ENCODE measurements at regions not wholly inside any gene's neighbourhood (a gene's known extent, or its start where the extent isn't known, plus 50 kb on each side); places are given as distances from the start of the nearest gene placed in this dataset.

GRCh38 chr2:18836436-18836835, 247.1 kb upstream of the NT5C1B start:
- DNase-seq (no peak), ATAC-seq (ENCODE audit: poor library complexity) (no peak)
- intact Hi-C loops (cut with DNase I): no loop called here

- DNase-seq: no peak
- intact Hi-C loops (cut with DNase I): no loop called here
- ATAC-seq (ENCODE audit: poor library complexity): no peak
These were observed 246.4 kb upstream of the NT5C1B start for GRCh38 chr2:18835787-18836186.

- ATAC-seq (ENCODE audit: poor library complexity): peak; percentile 61
- intact Hi-C loops (cut with DNase I): no loop called here
These were observed 245.0 kb upstream of the NT5C1B start for GRCh38 chr2:18834341-18834740.

GRCh38 chr2:18833941-18834340, 244.6 kb upstream of the NT5C1B start:
- ATAC-seq (ENCODE audit: poor library complexity): no peak
- DNase-seq: no peak
- intact Hi-C loops (cut with DNase I): no loop called here

More at GRCh38 chr2:18834341-18834740, 245.0 kb upstream of the NT5C1B start:
- no peak for DNase-seq

DNA sequence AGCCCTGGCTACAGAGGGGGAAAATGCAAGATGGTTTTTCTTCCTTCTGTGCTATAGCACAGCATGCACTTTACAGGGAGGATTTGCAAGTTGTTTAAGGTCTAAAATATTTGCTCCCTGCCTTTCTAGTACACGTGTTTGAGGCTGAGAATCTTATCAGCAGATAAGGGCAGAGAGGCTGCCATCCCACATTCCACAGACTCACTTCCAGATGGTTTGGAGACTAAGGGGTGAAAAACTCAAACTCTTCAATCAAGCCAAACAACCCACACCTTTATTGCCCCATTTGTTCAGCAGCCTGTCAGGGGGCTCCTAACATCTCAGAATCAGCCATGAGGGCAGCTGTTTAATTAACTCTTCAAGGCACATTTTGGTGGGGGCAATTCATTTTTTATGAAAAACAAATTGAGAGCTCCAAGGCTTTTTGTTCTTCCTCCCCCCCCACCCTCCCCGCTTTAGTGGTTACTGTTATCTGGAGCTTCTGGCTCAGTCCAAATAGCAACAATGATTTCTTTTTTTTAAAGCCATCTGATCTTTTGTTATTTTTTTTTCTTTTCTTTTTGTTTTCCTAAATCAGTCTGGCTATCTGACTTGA, 242.6 kb upstream of the NT5C1B start:
- DNase-seq (no peak), ATAC-seq (ENCODE audit: poor library complexity) (no peak)
- intact Hi-C loops (cut with DNase I): no loop called here

DNA sequence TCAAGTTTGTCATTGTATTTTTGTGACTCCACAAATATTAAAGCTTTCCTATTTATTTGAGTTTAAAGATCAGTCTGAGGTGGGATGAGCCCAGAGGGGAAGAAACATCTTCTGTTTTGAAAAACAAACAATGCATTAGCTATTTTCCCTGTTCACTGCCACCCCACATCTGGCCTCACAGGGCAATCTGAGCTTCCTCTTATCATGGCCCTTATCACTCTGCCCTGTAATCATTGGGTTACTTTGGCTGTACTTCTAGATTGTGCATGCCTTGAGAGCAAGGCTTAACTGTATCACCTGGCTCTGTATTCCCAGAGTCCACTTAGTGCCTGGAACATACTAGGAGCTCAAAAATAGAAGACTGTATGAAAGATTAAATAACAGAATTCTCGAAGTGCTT, 241.6 kb upstream of the NT5C1B start:
- no peak for DNase-seq
- ATAC-seq (ENCODE audit: poor library complexity): peak; percentile 71
- intact Hi-C loops (cut with DNase I): no loop called here

GRCh38 chr2:18829976-18830375, 240.6 kb upstream of the NT5C1B start:
- no peak for DNase-seq
- ATAC-seq (ENCODE audit: poor library complexity): no peak
- intact Hi-C loops (cut with DNase I): no loop called here

DNA sequence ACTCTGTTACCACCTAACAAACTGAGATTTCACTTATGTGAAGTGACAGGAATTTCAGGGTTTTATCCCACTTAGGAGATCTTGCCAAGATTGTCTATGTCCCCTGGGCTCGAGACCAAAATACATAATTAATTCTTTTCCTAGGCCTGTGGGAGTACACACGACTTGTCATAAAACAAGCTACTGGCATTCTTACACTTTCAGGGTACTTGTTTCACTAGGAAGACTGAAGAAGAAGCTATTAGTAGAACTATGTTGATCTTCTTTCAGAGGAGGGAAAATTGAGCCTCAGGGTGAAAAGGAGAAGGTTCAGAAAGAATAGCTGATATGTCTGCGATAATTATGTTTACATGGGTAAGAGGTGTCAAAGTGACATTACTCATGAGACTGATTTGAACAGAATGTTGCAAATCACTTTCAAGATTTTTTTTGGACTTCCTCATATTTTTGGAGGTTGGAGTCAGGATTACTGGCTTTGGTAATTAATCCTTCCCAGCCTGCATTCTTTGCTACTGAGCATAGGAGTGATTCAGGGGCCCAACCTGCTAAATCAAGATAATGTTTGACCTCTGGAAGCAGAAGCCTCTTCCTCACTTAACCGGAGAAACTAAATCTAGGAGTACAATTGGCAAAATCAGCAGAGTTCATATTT, 240.0 kb upstream of the NT5C1B start:
- intact Hi-C loops (cut with DNase I): no loop called here
- ATAC-seq (ENCODE audit: poor library complexity): no peak
- no peak for DNase-seq

DNA sequence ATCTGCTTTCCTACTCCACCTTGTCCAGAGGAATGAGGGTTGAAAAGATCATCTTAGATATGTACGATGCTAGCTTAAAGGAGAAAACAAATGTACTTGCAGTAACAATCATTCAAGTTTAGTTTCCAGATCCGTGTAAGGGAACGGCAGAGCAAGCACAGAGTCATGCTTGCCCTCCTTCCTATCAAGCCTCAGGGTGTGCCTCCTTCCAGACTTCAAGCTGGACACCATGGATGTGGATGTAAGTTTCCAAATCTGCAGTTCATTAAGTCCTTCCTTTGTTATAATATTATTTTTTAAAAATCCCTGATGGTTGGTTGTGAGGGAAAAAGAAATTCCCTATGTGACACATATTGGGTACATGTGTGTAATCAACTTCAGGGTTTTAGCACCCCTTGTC, 238.9 kb upstream of the NT5C1B start:
- ATAC-seq (ENCODE audit: poor library complexity) (no peak), DNase-seq (no peak)
- intact Hi-C loops (cut with DNase I): no loop called here

GRCh38 chr2:18825838-18826237, 236.5 kb upstream of the NT5C1B start:
- DNase-seq (no peak), ATAC-seq (ENCODE audit: poor library complexity) (peak; percentile 13)
- intact Hi-C loops (cut with DNase I): no loop called here

GRCh38 chr2:18824915-18825314, 235.5 kb upstream of the NT5C1B start:
- intact Hi-C loops (cut with DNase I): no loop called here
- peak; percentile 65 for ATAC-seq (ENCODE audit: poor library complexity)
- no peak for DNase-seq

- intact Hi-C loops (cut with DNase I): no loop called here
- no peak for DNase-seq
- ATAC-seq (ENCODE audit: poor library complexity): peak; percentile 33
These were observed 235.0 kb upstream of the NT5C1B start for GRCh38 chr2:18824325-18824790.

DNA sequence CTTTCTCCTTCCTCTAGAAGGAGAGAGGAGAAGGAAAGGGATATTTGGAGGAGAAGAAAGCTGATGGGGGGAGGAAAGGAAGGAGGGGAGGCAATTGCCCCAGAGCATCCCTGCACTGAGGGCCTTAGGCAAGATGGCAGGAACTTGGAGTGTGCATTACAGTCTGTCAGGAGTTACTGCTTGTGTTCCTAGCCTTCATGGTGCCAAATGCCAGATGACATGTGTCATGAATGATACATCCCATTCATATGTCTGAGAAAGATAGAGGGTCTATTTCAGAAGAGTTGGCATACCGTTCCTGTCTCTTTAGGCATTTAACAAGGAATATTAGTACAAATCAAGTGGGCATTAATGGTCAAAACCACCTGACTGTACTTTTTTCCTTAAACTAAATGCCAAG, 232.1 kb upstream of the NT5C1B start:
- no peak for ATAC-seq (ENCODE audit: poor library complexity)
- intact Hi-C loops (cut with DNase I): no loop called here
- no peak for DNase-seq

GRCh38 chr2:18820966-18821365, 231.6 kb upstream of the NT5C1B start:
- intact Hi-C loops (cut with DNase I): no loop called here
- no peak for ATAC-seq (ENCODE audit: poor library complexity)
- no peak for DNase-seq

DNA sequence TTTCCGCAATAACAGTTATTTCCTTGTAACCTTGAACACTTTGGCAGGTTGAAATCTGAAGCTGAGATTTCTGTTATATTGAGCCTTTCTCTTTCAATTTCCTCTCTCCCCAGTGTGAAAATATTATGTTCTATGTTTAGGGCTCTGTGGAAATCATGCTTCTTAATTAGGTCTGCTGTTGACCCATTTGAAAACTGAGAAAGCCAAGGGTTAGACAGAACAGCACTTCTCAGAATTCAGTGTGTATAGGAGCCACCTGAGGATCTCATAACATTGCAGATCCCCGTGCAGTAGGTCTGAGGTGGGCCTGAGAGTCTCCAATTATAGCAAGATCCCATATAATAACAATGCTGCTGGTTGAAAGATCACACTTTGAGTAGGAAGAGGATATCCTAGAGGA, 230.2 kb upstream of the NT5C1B start:
- intact Hi-C loops (cut with DNase I): no loop called here
- ATAC-seq (ENCODE audit: poor library complexity) (no peak), DNase-seq (no peak)

GRCh38 chr2:18814387-18814786, 225.0 kb upstream of the NT5C1B start:
- intact Hi-C loops (cut with DNase I): no loop called here
- ATAC-seq (ENCODE audit: poor library complexity): no peak
- DNase-seq: no peak

GRCh38 chr2:18804536-18804935, 215.2 kb upstream of the NT5C1B start:
- intact Hi-C loops (cut with DNase I): no loop called here
- ATAC-seq (ENCODE audit: poor library complexity) (no peak), DNase-seq (no peak)

DNA sequence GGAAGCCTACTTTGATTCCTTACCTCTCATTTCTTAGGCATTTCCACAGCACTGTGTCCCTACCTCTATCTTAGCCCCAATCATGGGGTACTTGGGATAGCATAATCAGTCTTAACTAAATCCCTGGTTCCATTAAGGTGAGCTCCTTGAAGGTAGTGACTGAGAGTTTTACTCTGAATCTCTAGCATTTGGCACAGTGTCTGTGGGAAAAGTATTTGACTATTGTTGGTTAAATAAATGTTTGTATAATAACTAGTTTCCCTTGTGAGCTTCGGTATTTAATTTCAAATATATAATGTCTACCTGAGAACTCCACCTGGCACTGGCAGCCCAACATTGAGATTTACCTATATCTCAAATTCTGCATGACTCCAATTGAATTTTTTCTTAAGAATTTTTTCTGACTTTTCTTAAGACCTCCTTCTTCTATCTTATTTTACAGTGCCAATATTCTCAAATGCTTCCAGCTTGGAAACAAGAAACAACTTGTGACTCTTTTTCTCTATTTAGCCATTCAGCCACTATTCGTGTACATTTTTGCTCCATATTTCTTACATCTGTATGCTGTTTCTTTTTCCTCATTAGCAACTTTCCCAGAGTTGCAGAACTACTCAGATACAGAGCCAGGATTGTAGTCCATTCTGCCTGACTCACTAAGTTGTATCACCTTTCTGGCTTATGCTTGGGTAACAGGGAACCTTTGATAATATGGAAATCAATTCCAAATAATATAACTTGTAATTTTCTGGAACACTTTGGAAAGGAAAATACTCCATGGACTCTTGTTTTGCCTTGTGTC, 214.0 kb upstream of the NT5C1B start:
- no peak for ATAC-seq (ENCODE audit: poor library complexity)
- DNase-seq: no peak
- intact Hi-C loops (cut with DNase I): no loop called here

DNA sequence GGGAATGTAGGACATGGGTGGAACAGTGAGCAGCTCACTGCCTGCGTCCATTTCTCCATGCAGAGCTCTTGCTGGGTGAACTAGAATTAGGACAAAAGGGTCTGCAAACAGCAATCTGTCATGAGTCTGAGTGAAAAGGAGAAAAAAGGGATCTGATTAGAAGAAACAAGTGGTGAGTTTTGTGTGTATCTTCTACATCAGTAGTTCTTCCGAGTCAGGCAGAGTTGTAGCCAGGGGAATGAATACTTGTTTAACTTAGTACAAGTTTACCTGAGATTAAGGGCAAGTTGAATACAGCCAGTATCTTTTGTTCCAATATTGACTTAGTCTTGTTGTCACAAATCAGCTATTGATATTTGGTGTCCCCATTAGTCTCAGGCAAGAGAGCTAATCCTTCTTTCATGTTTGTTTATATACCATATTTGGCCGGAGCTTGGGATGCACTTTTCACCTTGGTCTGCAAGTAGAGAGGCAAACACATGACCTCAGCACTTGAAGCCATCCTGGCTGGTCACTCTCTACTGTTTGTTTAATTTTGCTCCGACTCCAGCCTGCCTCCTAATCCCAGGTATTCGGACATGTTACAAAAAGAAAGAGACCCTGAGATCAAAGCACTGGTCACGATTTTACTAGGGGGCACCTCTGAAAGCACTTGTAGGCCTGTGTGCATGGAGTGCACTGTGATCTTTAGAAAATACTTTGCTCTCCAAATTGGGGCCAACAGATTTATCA, 211.0 kb upstream of the NT5C1B start:
- intact Hi-C loops (cut with DNase I): no loop called here
- ATAC-seq (ENCODE audit: poor library complexity) (no peak), DNase-seq (no peak)

All from Right ventricle myocardium superior (tissue), 1 donor.